PC-3 (cell line): ENCODE measurements at regions not wholly inside any gene's neighbourhood (a gene's known extent, or its start where the extent isn't known, plus 50 kb on each side); places are given as distances from the start of the nearest gene placed in this dataset.

Experiments used
- ATAC-seq: fragments of 200-7000 bp; cut with Tn5 transposase; 2 replicates; pipeline ENCODE4 v1.9.1; 2020; ENCODE audit warnings: mild to moderate bottlenecking, moderate library complexity
- BruUV-seq: library from RNA; stranded (reverse); fragments of 400-500 nt; replicated peaks from 2 replicates; lab custom pipeline; 2021; lab: Mats Ljungman, UMichigan
- CTCF ChIA-PET: fragments of 300-600 bp; sonication (Branson Sonifier 250); formaldehyde crosslinking; loops from one replicate; lab custom pipeline; 2022; ENCODE audit warnings: antibody characterized with exemption; lab: Charles Lee
- POLR2A ChIA-PET: fragments of 300-600 bp; sonication (Branson Sonifier 250); formaldehyde crosslinking; loops from one replicate; lab custom pipeline; 2022; ENCODE audit warnings: antibody characterized with exemption; ENCODE audit not compliant: unreplicated experiment; lab: Charles Lee
- DNase-seq: peaks from one replicate; pipeline ENCODE4 v3.0.0-alpha.2; 2015
- H2AFZ ChIP-seq: fragments of 300-600 bp; sonication (generic); 2 replicates; pipeline ENCODE4 v1.6.0; 2016; ENCODE audit warnings: antibody characterized with exemption, low read length
- H3F3A ChIP-seq: fragments of 300-600 bp; sonication (generic); one replicate; pipeline ENCODE4 v1.6.0; 2017; ENCODE audit warnings: antibody characterized with exemption, low read length, control low read depth, mild to moderate bottlenecking; ENCODE audit not compliant: unreplicated experiment
- H3K27ac ChIP-seq: fragments of 300-600 bp; sonication (generic); 2 replicates; pipeline ENCODE4 v1.5.1; 2016; ENCODE audit warnings: mild to moderate bottlenecking, low read length
- H3K27me3 ChIP-seq: fragments of 300-600 bp; sonication (generic); 2 replicates; pipeline ENCODE4 v1.6.1; 2016; ENCODE audit warnings: low read length, mixed read lengths
- H3K36me3 ChIP-seq: fragments of 300-600 bp; sonication (generic); 2 replicates; pipeline ENCODE4 v1.6.1; 2016; ENCODE audit warnings: low read depth, mixed run types, low read length, mixed read lengths
- H3K4me1 ChIP-seq: fragments of 300-600 bp; sonication (generic); 2 replicates; pipeline ENCODE4 v1.5.1; 2016; ENCODE audit warnings: low read length; ENCODE audit not compliant: insufficient read depth
- H3K4me2 ChIP-seq: fragments of 300-600 bp; sonication (generic); 2 replicates; pipeline ENCODE4 v1.6.0; 2016; ENCODE audit warnings: low read length
- H3K4me3 ChIP-seq: fragments of 300-600 bp; sonication (generic); 2 replicates; pipeline ENCODE4 v1.5.1; 2016; ENCODE audit warnings: mild to moderate bottlenecking, low read length, mixed read lengths
- H3K79me2 ChIP-seq: fragments of 300-600 bp; sonication (generic); 2 replicates; pipeline ENCODE4 v1.6.1; 2017; ENCODE audit warnings: low read length, mixed read lengths
- H3K9ac ChIP-seq: fragments of 300-600 bp; sonication (generic); 2 replicates; pipeline ENCODE4 v1.6.0; 2016; ENCODE audit warnings: mild to moderate bottlenecking, low read length
- H3K9me2 ChIP-seq: fragments of 300-600 bp; sonication (generic); replicated peaks from 2 replicates; pipeline ENCODE4 v1.6.1; 2016; ENCODE audit warnings: mixed run types, low read length, mixed read lengths
- H3K9me3 ChIP-seq: fragments of 300-600 bp; sonication (generic); 2 replicates; pipeline ENCODE4 v1.6.1; 2016; ENCODE audit warnings: low read length, mixed read lengths
- H4K20me1 ChIP-seq: fragments of 300-600 bp; sonication (generic); 2 replicates; pipeline ENCODE4 v1.6.1; 2016; ENCODE audit warnings: low read length, mixed read lengths
- EZH2 ChIP-seq: fragments of 300-600 bp; sonication (generic); IDR thresholded peaks from one replicate; pipeline ENCODE4 v1.6.1; 2017; ENCODE audit warnings: antibody characterized with exemption, mild to moderate bottlenecking, low read length; ENCODE audit not compliant: unreplicated experiment
- EZH2phosphoT487 ChIP-seq: fragments of 300-600 bp; sonication (generic); IDR thresholded peaks from 2 replicates; pipeline ENCODE4 v1.6.1; 2018; ENCODE audit warnings: mild to moderate bottlenecking, antibody characterized with exemption, low read length, borderline replicate concordance
- intact Hi-C: fragments of 100-400 bp; cut with micrococcal nuclease; formaldehyde crosslinking; loops from 2 replicates; pipeline ENCODE4 v1.9.0; 2023
- TF ChIP-seq, protein P1 (sequence below): fragments of 300-600 bp; sonication (generic); conservative IDR thresholded peaks from 2 replicates; pipeline ENCODE4 v1.5.1; 2017; ENCODE audit warnings: antibody characterized with exemption, low read depth, mild to moderate bottlenecking, low read length

DNA sequence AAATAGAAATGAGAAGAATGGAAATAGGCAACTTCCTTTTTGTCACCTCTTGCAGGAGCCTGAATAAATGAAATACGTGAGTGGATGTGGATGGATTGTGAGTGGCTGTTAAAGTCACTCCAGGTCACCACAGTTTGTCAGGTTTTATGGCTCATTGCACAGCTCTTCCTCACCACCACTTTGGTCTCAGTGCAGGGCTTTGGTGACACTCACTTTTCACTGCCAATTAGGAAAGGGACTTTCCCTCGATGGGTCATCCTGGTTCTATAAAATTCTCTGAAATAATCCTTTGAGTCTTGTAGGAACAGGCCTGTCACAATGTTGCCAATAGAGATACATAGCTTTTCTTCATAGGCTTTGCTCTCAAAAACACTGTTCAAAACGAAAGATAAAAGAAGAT, 172.4 kb upstream of the C11orf87 start:
- no TSS peak for BruUV-seq
- intact Hi-C loops: no loop called here
- Histone ChIP-seq H3F3A (no peaks in the 10 kb centered on the region), H3K36me3 (no peaks in the 10 kb centered on the region), H3K9me3 (no peaks in the 10 kb centered on the region), H3K9ac (no peak overlapping the region), H2AFZ (no peak overlapping the region), H3K79me2 (no peaks in the 10 kb centered on the region), H4K20me1 (no peaks in the 10 kb centered on the region), H3K4me1 (peaks cover 7% of the 10 kb centered on the region), H3K9me2 (no peaks in the 10 kb centered on the region), H3K27me3 (no peaks in the 10 kb centered on the region), H3K4me2 (no peak overlapping the region), H3K27ac (no peak overlapping the region), H3K4me3 (no peak overlapping the region)
- CTCF ChIA-PET: no interaction called here
- no peak for DNase-seq
- no peak for ATAC-seq
- no peak for TF ChIP-seq EZH2phosphoT487
- TF ChIP-seq, protein P1, sequence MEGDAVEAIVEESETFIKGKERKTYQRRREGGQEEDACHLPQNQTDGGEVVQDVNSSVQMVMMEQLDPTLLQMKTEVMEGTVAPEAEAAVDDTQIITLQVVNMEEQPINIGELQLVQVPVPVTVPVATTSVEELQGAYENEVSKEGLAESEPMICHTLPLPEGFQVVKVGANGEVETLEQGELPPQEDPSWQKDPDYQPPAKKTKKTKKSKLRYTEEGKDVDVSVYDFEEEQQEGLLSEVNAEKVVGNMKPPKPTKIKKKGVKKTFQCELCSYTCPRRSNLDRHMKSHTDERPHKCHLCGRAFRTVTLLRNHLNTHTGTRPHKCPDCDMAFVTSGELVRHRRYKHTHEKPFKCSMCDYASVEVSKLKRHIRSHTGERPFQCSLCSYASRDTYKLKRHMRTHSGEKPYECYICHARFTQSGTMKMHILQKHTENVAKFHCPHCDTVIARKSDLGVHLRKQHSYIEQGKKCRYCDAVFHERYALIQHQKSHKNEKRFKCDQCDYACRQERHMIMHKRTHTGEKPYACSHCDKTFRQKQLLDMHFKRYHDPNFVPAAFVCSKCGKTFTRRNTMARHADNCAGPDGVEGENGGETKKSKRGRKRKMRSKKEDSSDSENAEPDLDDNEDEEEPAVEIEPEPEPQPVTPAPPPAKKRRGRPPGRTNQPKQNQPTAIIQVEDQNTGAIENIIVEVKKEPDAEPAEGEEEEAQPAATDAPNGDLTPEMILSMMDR: no peak
- TF ChIP-seq EZH2: no peak
- POLR2A ChIA-PET: no interaction called here

- BruUV-seq: no TSS peak
- Histone ChIP-seq H3K79me2 (no peaks in the 10 kb centered on the region), H2AFZ (no peak overlapping the region), H3K27me3 (no peaks in the 10 kb centered on the region), H3K9ac (no peak overlapping the region), H3K4me2 (no peak overlapping the region), H3F3A (no peaks in the 10 kb centered on the region), H3K9me2 (no peaks in the 10 kb centered on the region), H3K36me3 (no peaks in the 10 kb centered on the region), H3K4me3 (no peak overlapping the region), H3K9me3 (no peaks in the 10 kb centered on the region), H4K20me1 (no peaks in the 10 kb centered on the region), H3K4me1 (peaks cover 7% of the 10 kb centered on the region), H3K27ac (no peak overlapping the region)
- ChIA-PET CTCF (no interaction called here), POLR2A (no interaction called here)
- ATAC-seq (no peak), DNase-seq (no peak)
- TF ChIP-seq EZH2 (no peak), EZH2phosphoT487 (no peak)
- TF ChIP-seq, protein P1: no peak
- intact Hi-C loops: no loop called here
Observed at GRCh38 chr11:109251230-109251629, 170.8 kb upstream of the C11orf87 start.

- POLR2A ChIA-PET: no interaction called here
- Histone ChIP-seq H3K9me2 (no peaks in the 10 kb centered on the region), H3K27me3 (no peaks in the 10 kb centered on the region), H3K27ac (no peak overlapping the region), H3K36me3 (no peaks in the 10 kb centered on the region), H3K9me3 (peaks cover 3% of the 10 kb centered on the region; the same call in 1 of the 2 replicates), H3K4me3 (no peak overlapping the region), H3K4me2 (no peak overlapping the region), H4K20me1 (no peaks in the 10 kb centered on the region), H3F3A (no peaks in the 10 kb centered on the region), H3K9ac (no peak overlapping the region), H3K4me1 (no peaks in the 10 kb centered on the region), H3K79me2 (no peaks in the 10 kb centered on the region), H2AFZ (no peak overlapping the region)
- CTCF ChIA-PET: no interaction called here
- no TSS peak for BruUV-seq
- no peak for DNase-seq
- ATAC-seq: no peak
- intact Hi-C loops: no loop called here
- no peak for TF ChIP-seq EZH2phosphoT487
Observed at GRCh38 chr11:109264128-109264527, 157.9 kb upstream of the C11orf87 start.
